Fibroblast of lung (primary cell): ENCODE measurements at regions not wholly inside any gene's neighbourhood (a gene's known extent, or its start where the extent isn't known, plus 50 kb on each side); places are given as distances from the start of the nearest gene placed in this dataset.

Source experiments
- CTCF ChIP-seq, 2 donors: IDR thresholded peaks in 1 of 2; conservative IDR thresholded peaks in 1 of 2; 1 replicate in 1 of 2; 2 replicates in 1 of 2; pipeline ENCODE4 v1.5.1; 2011 to 2012; ENCODE audit warnings: low read length in 2 of 2, control low read depth in 1 of 2, inconsistent platforms in 1 of 2, low read depth in 1 of 2, mild to moderate bottlenecking in 1 of 2
- EZH2 ChIP-seq: IDR thresholded peaks from 2 replicates; pipeline ENCODE4 v1.5.1; 2012; ENCODE audit warnings: low read length, control low read depth, mild to moderate bottlenecking; ENCODE audit errors: missing control alignments

- TF ChIP-seq CTCF (conservative IDR thresholded peaks at IDR 0.05 in 1 of 2, IDR thresholded peaks at IDR 0.05 in 1 of 2; ENCODE audit: low read depth in 1 of 2, low read length in 2 of 2): no peak
- no peak for TF ChIP-seq EZH2
Observed at GRCh38 chr21:43275421-43276211, 106.8 kb downstream of the CRYAA start.
